Left lung (tissue), 4 donors: ENCODE measurements at regions not wholly inside any gene's neighbourhood (a gene's known extent, or its start where the extent isn't known, plus 50 kb on each side); places are given as distances from the start of the nearest gene placed in this dataset.

Experiments
- ATAC-seq: fragments of 200-7000 bp; cut with Tn5 transposase; one replicate; pipeline ENCODE4 v1.9.1; 2020; ENCODE audit warnings: moderate library complexity
- DNase-seq, 4 donors: peaks; one replicate each; pipeline ENCODE4 v3.0.0-alpha.2; 2013 to 2020
- H3K27ac ChIP-seq, 2 donors: fragments of 200-600 bp; sonication (generic) in 1 of 2; one replicate each; pipeline versions ENCODE4 v1.5.0 to v1.8.0; 2020 to 2021
- H3K27me3 ChIP-seq, 2 donors: fragments of 200-600 bp; sonication (generic) in 1 of 2; one replicate each; pipeline versions ENCODE4 v1.5.0 to v1.8.0; 2020 to 2021
- H3K36me3 ChIP-seq, 2 donors: fragments of 200-600 bp; sonication (generic) in 1 of 2; one replicate each; pipeline versions ENCODE4 v1.5.0 to v1.8.0; 2020 to 2021
- H3K4me1 ChIP-seq, 2 donors: fragments of 200-600 bp; one replicate each; pipeline ENCODE4 v1.8.0; 2021
- H3K4me3 ChIP-seq, 2 donors: fragments of 200-600 bp; sonication (generic) in 1 of 2; one replicate each; pipeline versions ENCODE4 v1.5.0 to v1.8.0; 2020 to 2021; ENCODE audit warnings: mild to moderate bottlenecking in 1 of 2
- H3K9me3 ChIP-seq, 2 donors: fragments of 200-600 bp; sonication (generic) in 1 of 2; one replicate each; pipeline versions ENCODE4 v1.5.0 to v1.8.0; 2020 to 2021
- intact Hi-C, 2 donors: fragments of 100-400 bp; cut with DNase I; formaldehyde crosslinking; loops; one replicate each; pipeline versions ENCODE4 v1.11.2 to v1.14.2; 2022
- TF ChIP-seq, protein P1 (sequence below), 2 donors: fragments of 200-600 bp; sonication (generic) in 1 of 2; IDR thresholded peaks; one replicate each; pipeline versions ENCODE4 v1.5.0 to v1.8.0; 2021; ENCODE audit warnings: antibody characterized with exemption in 2 of 2
- donor health status: DM: no; HTN: yes; CAD: no.
- donor health status: DM: no; HTN: no; CAD: no.

DNA sequence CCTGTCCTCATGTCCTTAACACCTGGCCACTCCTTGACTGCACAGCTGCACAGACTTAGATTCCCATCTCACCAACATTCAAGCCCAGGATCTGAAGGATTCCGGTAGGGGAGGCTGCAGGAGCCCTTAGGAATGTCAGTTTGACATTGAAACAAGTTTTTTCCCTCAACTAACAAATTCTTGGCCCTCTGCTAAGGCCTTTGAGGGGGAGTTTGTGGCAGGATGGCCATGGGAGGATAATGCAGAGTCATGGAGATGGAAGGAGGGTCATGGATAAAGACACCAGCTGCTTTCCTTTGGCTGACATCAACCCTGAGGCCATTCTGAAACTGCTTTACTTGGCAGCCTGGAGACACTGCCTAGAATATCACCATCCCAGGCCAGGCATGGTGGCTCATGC, 63.4 kb upstream of the PPP2R5A start:
- Histone ChIP-seq H3K27me3 (no peaks in the 10 kb centered on the region), H3K36me3 (no peaks in the 10 kb centered on the region), H3K9me3 (no peaks in the 10 kb centered on the region), H3K27ac (no peak overlapping the region), H3K4me1 (peaks cover 19 to 24% of the 10 kb centered on the region in 2 donors), H3K4me3 (no peak overlapping the region)
- DNase-seq: no peak
- TF ChIP-seq, protein P1, sequence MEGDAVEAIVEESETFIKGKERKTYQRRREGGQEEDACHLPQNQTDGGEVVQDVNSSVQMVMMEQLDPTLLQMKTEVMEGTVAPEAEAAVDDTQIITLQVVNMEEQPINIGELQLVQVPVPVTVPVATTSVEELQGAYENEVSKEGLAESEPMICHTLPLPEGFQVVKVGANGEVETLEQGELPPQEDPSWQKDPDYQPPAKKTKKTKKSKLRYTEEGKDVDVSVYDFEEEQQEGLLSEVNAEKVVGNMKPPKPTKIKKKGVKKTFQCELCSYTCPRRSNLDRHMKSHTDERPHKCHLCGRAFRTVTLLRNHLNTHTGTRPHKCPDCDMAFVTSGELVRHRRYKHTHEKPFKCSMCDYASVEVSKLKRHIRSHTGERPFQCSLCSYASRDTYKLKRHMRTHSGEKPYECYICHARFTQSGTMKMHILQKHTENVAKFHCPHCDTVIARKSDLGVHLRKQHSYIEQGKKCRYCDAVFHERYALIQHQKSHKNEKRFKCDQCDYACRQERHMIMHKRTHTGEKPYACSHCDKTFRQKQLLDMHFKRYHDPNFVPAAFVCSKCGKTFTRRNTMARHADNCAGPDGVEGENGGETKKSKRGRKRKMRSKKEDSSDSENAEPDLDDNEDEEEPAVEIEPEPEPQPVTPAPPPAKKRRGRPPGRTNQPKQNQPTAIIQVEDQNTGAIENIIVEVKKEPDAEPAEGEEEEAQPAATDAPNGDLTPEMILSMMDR (IDR thresholded peaks at IDR 0.05): no peak
- no peak for ATAC-seq
- intact Hi-C loops: no loop called here

GRCh38 chr1:212224102-212224501, 61.1 kb upstream of the PPP2R5A start:
- DNase-seq (no peak), ATAC-seq (no peak)
- no peaks in the 10 kb centered on the region for H3K27me3 ChIP-seq
- intact Hi-C loops: no loop called here
- H3K4me1 ChIP-seq: peaks cover 15 to 16% of the 10 kb centered on the region in 2 donors
- H3K36me3 ChIP-seq: no peaks in the 10 kb centered on the region
- H3K9me3 ChIP-seq: no peaks in the 10 kb centered on the region
- H3K27ac ChIP-seq: no peak overlapping the region
- TF ChIP-seq, protein P1 (IDR thresholded peaks at IDR 0.05): no peak
- no peak overlapping the region for H3K4me3 ChIP-seq

- H3K9me3 ChIP-seq: no peaks in the 10 kb centered on the region
- intact Hi-C loops: no loop called here
- no peaks in the 10 kb centered on the region for H3K27me3 ChIP-seq
- no peak overlapping the region for H3K27ac ChIP-seq
- ATAC-seq: no peak
- H3K36me3 ChIP-seq: no peaks in the 10 kb centered on the region
- DNase-seq: no peak
- no peak overlapping the region for H3K4me3 ChIP-seq
- TF ChIP-seq, protein P1 (IDR thresholded peaks at IDR 0.05): no peak
- H3K4me1 ChIP-seq: peaks cover 16% of the 10 kb centered on the region in 2 donors
Observed at GRCh38 chr1:212225416-212225815, 59.8 kb upstream of the PPP2R5A start.

DNA sequence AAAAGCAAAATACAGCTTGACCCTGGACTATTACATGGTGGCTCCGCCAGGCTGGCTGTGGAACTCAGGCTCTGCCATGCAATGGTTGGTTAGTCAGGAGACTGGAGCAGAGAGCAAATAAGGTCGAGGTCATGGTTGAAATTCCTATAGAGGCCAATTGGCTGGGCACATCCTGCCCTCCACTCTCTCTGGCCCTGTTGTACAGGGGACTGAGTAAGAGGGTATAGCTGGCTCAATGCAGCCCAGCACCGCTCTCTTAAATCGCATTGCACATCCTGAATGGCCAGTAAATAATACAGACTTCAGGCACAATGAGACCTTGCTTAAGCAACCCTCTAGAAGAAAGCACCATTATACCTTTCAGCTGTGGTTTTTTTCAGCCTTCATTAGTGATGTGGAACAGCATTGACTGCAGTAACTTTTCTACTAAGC, 59.3 kb upstream of the PPP2R5A start:
- intact Hi-C loops: no loop called here
- ATAC-seq: no peak
- H3K27ac ChIP-seq: no peak overlapping the region

DNA sequence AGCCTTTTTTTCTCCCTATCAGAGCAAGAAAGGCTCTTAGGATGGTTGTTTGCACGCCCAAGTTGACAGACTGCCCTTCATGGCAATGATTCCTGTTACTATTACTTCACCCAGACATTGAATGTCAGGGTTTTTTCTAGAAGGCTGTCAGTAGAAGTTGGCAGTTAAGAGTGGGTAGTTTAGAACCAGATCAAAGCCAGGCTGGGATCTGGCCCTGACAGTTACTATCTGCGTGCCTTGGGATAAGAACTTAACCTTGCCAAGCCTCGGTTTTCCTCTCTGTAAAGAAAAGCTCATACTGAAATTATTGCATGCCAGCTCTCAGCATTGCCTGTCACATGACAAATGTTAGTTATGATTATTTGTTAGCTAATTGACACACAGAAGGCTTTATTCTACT, 58.7 kb upstream of the PPP2R5A start:
- no peaks in the 10 kb centered on the region for H3K9me3 ChIP-seq
- no peak overlapping the region for H3K27ac ChIP-seq
- H3K36me3 ChIP-seq: no peaks in the 10 kb centered on the region
- intact Hi-C loops: no loop called here
- H3K4me1 ChIP-seq: peaks cover 16 to 19% of the 10 kb centered on the region in 2 donors
- no peak overlapping the region for H3K4me3 ChIP-seq
- H3K27me3 ChIP-seq: no peaks in the 10 kb centered on the region
- TF ChIP-seq, protein P1 (IDR thresholded peaks at IDR 0.05): no peak
- ATAC-seq (no peak), DNase-seq (no peak)

More for the DNA sequence above, 59.3 kb upstream of the PPP2R5A start:
- TF ChIP-seq, protein P1 (IDR thresholded peaks at IDR 0.05): no peak
- DNase-seq: no peak
- Histone ChIP-seq H3K27me3 (no peaks in the 10 kb centered on the region), H3K4me3 (no peak overlapping the region), H3K36me3 (no peaks in the 10 kb centered on the region), H3K4me1 (peaks cover 16 to 19% of the 10 kb centered on the region in 2 donors), H3K9me3 (no peaks in the 10 kb centered on the region)
